HG03558 (cell line): ENCODE measurements at regions not wholly inside any gene's neighbourhood (a gene's known extent, or its start where the extent isn't known, plus 50 kb on each side); places are given as distances from the start of the nearest gene placed in this dataset.
"Not testable (repeated sequence)": the region's sequence is repeated elsewhere in the genome, so short reads cannot be mapped to it uniquely, and the experiment has no call there.

Experiments
- ATAC-seq: cut with Tn5 transposase; IDR thresholded peaks from one replicate; pipeline ENCODE4 v1.9.1; 2021; ENCODE audit warnings: moderate number of reproducible peaks; ENCODE audit not compliant: unreplicated experiment; ENCODE audit errors: extremely low read depth

GRCh38 chrX:122115604-122116003 is 1068.2 kb downstream of the GLUD2 start:
- no peak for ATAC-seq

GRCh38 chrX:122119361-122119760 is 1064.7 kb upstream of the GRIA3 start:
- no peak for ATAC-seq

GRCh38 chrX:122122274-122122673 is 1061.8 kb upstream of the GRIA3 start:
- ATAC-seq = no peak

GRCh38 chrX:122133478-122133877 is 1050.6 kb upstream of the GRIA3 start:
- no peak for ATAC-seq

GRCh38 chrX:122134291-122134690 is 1049.8 kb upstream of the GRIA3 start:
- ATAC-seq = no peak

GRCh38 chrX:122135070-122135469 is 1049.0 kb upstream of the GRIA3 start:
- no peak for ATAC-seq

- not testable (repeated sequence) for ATAC-seq
Observed at GRCh38 chrX:122140219-122140618, 1043.9 kb upstream of the GRIA3 start.

- no peak for ATAC-seq
Observed at GRCh38 chrX:122154019-122154418, 1030.1 kb upstream of the GRIA3 start.

GRCh38 chrX:122168241-122168640 is 1015.8 kb upstream of the GRIA3 start:
- no peak for ATAC-seq

GRCh38 chrX:122184791-122185190 is 999.3 kb upstream of the GRIA3 start:
- no peak for ATAC-seq

- no peak for ATAC-seq
Observed at GRCh38 chrX:122187069-122187713, 996.9 kb upstream of the GRIA3 start.

- ATAC-seq = no peak
Observed at GRCh38 chrX:122188751-122189150, 995.3 kb upstream of the GRIA3 start.

GRCh38 chrX:122196343-122196742 is 987.7 kb upstream of the GRIA3 start:
- no peak for ATAC-seq

- ATAC-seq = no peak
Observed at GRCh38 chrX:122203399-122203798, 980.7 kb upstream of the GRIA3 start.

GRCh38 chrX:122218666-122219065 is 965.4 kb upstream of the GRIA3 start:
- no peak for ATAC-seq

GRCh38 chrX:122219226-122219625 is 964.9 kb upstream of the GRIA3 start:
- no peak for ATAC-seq

- no peak for ATAC-seq
Observed at GRCh38 chrX:122219735-122220134, 964.3 kb upstream of the GRIA3 start.

- ATAC-seq = no peak
Observed at GRCh38 chrX:122220644-122221373, 963.3 kb upstream of the GRIA3 start.

- ATAC-seq = not testable (repeated sequence)
Observed at GRCh38 chrX:122221810-122222209, 962.3 kb upstream of the GRIA3 start.

- not testable (repeated sequence) for ATAC-seq
Observed at GRCh38 chrX:122224137-122224536, 959.9 kb upstream of the GRIA3 start.

- no peak for ATAC-seq
Observed at GRCh38 chrX:122238801-122239200, 945.3 kb upstream of the GRIA3 start.

GRCh38 chrX:122241959-122242358 is 942.1 kb upstream of the GRIA3 start:
- ATAC-seq = no peak
